Activated CD8-positive, alpha-beta memory T cell treated with anti-CD3 and anti-CD28 coated beads, Interleukin-2, amount 50 U/mL, for 24 hours (primary cell): ENCODE measurements at regions not wholly inside any gene's neighbourhood (a gene's known extent, or its start where the extent isn't known, plus 50 kb on each side); places are given as distances from the start of the nearest gene placed in this dataset.

Experiments used
- DNase-seq: peaks from one replicate; pipeline ENCODE4 v3.0.0-alpha.2; 2020; ENCODE audit errors: extremely low read depth

DNA sequence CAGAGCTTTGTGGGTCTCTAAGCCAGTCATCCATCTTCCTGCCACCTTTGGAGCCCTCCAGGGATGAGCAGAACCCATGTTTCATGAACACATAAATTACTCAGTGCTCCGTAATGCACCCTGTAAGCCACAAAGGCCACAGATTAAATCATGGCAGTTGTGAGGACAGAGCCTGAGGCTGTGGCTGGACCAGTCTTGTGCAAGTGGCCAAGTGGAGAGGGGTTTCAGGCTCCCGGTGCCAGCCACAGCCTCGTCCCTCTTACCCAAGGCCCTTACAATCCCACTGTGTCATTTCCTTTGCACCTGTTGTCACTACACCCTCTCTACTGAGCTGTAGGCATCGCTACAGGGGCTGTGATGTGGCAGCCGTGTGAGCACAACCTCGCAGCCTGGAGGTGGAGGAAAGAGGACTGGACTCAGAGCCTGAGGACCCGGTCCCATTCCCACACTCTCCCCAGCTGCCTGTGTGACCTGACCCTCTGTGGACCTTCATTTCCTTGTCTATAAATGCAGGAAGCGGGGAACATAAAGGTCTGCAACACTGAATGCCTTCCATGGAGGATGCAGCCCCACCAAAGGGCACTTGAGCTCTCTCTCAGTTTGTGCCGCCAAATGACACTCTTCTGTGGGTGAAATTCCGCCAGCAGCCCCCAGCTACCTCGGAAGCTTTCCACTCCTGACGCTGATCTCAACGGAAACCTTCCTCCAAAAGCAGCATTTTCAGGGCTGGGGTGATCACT is 792.0 kb downstream of the UQCRFS1 start:
- DNase-seq: no peak

DNA sequence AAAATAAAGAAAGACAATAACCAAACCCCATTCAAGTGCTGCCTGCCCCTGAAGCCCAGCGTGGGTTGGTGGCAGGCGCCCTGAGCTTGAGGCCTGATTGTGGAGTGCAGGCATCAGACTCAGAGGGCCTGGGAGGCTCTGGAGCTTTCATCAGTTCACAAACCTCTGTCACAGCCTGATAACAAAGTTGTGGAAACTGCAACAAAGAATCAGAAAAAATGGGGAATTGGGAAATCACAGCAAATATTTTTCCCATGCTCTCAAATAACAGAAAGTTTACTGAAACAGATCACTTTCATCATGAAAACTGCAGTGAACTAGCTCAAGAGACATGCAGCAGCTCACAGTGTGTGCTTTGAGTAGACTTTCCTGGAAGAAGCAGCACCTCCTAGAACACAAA is 793.6 kb downstream of the UQCRFS1 start:
- no peak for DNase-seq

- DNase-seq: no peak
Observed at GRCh38 chr19:28417361-28417760, 795.6 kb downstream of the UQCRFS1 start.

DNA sequence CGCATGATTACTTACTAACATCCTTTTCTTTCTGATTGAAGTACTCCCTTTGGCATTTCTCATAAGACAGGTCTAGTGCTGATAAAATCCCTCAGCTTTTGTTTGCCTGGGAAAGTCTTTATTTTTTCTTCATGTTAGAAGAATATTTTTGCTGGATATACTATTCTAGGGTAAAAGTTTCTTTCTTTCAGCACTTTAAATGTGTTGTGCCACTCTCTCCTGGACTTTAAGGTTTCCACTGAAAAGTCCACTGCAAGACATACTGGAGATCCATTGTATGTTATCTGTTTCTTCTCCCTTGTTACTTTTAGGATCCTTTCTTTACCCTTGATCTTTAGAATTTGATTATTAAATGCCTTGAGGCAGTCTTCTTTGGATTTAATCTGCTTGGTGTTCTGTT is 796.7 kb downstream of the UQCRFS1 start:
- DNase-seq: no peak

DNA sequence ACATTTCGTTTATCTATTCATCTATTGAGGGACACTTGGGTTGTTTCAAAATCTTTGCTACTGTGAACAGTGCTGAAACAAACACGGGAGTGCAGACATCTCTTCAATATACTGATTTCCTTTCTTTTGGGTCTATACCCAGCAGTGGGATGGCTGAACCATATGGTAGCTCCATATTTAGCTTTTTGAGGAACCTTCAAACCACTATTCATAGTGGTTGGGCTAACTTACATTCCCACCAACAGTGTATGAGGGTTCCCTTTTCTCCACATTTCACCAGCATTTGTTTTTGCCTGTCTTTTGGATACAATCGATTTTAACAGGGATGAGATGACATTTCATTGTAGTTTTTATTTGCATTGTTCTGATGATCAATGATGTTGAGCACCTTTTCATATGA is 798.2 kb downstream of the UQCRFS1 start:
- no peak for DNase-seq

DNA sequence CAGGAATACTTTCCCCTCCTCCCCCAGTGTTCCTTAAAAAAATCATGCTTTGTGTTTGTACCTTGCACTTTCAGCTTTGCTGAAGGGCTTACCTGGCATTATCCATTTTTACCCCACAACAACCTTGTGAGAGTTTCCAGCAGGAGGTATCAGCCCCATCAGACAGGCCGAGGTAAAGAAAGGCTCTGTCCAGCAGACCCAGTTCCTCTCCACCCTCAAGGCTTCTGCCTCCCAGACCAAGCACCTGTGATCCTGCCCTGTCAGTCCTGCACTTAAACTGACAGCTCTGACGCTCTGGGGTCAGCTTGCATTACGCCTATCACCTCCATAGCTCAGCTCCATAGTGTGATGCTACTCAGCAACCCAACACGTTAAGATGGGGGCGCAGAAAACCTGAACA is 803.1 kb downstream of the UQCRFS1 start:
- no peak for DNase-seq

- no peak for DNase-seq
Observed at GRCh38 chr19:28406966-28407365, 806.0 kb downstream of the UQCRFS1 start.

DNA sequence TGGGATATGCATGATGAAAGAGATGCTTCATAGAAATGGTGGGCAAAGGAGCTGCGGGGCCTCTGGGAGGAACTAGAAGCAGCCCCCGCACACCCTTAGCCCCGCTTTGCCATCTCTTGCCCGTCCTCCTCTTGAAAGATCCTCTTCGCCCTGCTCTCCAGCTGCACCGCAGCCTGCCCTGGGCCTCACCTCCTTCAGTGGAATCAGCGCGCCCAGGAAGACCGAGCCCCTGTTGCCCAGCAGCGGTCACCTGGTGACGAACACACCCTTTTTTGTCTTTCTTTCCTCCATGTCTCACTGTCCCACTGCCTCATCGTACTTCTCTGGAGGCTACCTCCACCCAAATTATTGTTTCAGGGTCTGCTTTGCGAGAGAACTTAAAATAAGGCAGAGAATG is 807.6 kb downstream of the UQCRFS1 start:
- DNase-seq: no peak

GRCh38 chr19:28404472-28404871 is 808.5 kb downstream of the UQCRFS1 start:
- DNase-seq: no peak

GRCh38 chr19:28403690-28404089 is 809.3 kb downstream of the UQCRFS1 start:
- DNase-seq: no peak

- no peak for DNase-seq
Observed at GRCh38 chr19:28402701-28403290, 810.2 kb downstream of the UQCRFS1 start.

DNA sequence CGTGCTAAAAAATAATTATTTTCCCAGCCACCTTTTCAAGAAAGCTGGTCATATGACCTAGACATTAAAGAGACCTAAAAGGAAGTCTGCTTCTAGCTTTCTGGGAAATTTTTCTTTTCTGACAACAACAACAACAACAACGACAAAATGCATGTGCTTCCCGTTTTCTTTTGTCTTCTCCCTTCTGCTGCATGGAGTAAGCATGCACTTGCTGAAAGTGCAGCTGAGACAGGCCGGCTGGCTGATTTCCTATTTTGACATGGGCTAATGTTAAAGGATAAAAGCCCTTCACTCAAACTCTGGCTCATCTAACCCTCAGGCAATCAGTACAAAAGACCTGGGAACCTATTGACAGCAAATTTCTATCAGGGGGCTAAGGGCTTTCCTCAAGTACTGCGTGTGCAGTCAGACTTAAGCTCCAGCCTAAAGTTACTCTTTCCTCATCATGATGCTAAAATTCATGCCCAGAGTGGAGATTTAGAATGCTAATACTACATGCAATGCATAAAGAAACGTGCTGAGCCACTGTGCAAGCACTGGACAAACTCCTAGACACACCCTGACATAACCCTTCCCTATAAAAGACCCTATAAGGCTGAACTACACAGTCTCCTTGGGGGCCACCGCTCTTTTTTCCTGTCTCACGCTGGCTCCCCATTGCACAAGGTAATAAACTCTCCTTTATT is 811.1 kb downstream of the UQCRFS1 start:
- DNase-seq: no peak

DNA sequence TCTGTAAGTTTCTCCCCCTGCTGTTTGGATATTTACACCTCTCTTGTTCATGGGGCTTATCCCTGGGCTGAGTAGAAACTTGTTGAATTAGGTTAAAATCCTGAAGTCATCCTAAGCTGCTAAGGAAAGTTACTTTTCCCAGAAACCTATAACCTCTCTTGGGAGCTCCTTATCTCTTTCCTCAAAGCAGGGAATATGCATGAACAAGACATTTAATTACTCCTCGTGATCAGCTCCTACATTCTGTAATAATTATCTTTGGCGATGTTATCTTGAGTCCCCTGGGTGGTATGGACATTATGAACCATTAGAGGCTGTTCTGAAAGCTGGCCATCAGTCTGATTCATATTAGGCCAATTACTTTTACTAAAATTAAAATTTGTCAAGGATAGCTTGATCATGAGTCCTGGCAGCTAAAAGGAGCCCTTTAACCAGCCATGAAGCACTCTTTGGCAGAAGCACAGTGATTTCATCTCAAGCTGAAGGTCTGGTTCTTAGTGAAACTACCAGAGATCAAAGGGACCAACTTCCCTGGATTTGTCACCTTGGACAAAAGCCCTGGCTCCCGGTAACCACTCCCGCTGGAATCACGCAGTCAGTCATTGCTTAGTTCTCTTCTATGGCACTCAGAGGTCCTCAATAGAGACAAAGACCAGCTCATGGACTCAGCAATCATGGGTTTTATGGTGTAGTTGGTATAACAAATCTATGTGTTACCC is 811.8 kb downstream of the UQCRFS1 start:
- no peak for DNase-seq

DNA sequence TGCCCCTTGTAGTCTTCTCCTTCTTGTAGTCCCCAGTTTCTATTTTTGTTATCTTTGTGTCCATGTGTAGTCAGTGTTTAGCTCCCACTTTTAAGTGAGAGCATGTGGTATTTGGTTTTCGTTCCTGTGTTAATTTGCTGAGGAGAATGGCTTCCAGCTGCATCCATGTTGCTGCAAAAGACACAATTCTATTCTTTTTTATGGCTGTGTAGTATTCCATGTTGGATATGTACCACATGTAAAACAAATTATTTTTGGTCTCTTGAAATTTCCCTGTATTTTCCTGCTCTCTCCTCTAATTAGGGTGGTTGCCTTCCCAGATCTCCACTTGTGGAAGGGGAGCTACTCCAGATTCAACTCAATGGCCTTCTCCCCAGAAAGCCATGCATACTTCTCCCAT is 813.8 kb downstream of the UQCRFS1 start:
- no peak for DNase-seq

- no peak for DNase-seq
Observed at GRCh38 chr19:28397800-28398199, 815.2 kb downstream of the UQCRFS1 start.

GRCh38 chr19:28397306-28397705 is 815.6 kb downstream of the UQCRFS1 start:
- no peak for DNase-seq

GRCh38 chr19:28396287-28396831 is 816.6 kb downstream of the UQCRFS1 start:
- DNase-seq: no peak

DNA sequence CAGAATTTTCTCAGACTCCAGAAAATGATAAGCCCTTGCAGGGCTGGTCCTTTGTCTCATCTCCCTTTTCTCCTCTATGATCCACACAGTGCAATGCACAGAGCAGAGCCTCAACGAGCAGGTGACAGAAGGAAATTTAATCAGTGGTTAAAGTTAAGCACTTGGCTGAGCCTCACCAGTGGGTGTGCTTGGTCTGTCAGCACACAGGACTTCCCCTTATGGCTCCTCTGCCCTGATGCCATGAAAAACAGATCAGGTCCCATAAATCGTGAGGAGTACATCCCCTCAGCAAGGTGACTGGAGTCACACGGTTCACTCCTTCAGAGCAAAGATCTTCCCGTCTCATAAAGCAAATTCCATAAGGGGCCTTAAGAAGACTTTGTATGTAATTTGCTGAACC is 818.2 kb downstream of the UQCRFS1 start:
- no peak for DNase-seq

DNA sequence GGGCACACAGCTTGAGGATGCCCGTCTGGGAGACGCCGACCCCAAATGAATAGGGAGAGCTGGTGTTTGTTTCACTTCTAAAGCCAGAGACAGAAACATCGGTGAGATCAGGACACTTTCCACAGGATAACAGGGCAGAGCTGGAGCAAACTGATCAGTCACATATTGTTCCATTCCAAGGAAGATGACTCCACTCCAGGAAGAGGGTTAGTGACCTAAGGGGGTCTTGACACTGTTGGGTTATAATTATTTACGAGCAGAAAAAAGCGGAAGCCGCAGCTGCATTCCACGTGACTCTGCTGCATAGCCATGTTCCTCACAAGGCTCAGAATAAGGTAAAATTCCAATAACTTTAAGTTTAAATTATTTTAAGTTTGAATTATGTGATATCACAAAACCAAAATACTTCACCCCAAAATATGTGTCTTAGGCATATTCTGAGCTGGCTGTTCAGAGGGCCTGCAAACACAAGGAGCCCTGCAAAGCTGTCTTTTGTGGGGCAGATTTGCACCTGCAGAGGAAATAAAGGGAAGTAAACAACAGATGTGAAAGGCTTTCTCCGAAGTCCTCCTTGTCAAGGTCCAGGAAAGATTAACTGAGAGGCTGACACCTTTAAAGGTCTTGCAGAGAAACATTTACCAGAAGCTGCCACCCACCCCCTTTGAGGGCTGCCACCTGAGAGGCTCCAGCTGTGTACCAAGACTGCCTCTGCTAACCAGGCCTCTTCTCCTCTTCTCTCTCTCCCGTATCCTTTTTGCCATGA is 819.2 kb downstream of the UQCRFS1 start:
- no peak for DNase-seq

DNA sequence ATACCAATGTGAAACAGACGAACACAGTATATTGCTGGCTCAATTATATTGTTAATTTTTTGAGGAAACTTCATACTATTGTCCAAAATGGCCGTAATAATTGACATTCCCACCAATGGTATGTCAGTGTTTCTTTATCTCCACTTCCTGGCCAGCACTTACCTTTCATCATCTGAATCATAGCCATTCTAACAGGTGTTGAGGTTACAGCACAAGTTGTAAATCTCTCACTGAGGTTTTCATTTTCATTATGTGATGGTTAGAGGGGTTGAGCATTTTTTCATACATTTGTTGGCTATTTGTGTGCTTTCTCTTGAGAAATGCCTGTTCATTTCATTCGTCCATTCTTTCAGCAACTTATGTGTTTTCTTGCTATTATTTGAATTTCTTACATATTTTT is 824.0 kb downstream of the UQCRFS1 start:
- DNase-seq: no peak

DNA sequence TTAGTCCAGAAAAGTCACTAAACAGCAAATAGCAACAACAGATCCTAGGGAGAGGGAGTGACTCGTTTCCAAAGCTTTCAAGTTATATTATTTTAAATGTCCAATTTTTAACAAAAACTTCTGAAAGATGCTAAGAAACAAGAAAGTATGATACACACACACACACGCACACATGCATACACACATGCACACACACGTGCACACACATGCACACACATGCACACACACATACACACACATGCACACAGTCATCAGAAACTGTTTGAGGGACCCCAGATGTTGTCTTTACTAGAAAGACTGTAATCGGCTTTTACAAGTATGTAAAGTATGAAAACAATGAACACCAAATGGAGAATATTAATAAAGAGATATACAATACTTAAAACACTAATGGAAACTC is 825.4 kb downstream of the UQCRFS1 start:
- DNase-seq: no peak

DNA sequence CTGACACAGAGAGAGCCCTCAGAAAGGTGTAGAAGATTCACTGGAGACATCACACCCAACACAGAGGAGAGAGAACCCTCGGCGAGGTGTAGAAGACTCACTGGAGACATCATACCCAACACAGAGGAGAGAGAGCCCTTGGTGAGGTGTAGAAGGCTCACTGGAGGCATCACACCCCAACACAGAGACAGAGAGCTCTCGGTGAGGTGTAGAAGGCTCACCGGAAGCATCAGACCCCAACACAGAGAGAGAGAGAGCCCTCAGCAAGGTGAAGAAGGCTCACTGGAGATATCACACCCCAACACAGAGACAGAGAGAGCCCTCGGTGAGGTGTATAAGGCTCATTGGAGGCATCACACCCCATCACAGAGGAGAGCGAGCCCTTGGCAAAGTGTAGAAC is 826.5 kb downstream of the UQCRFS1 start:
- no peak for DNase-seq
